HepG2 (cell line): ENCODE measurements at regions not wholly inside any gene's neighbourhood (a gene's known extent, or its start where the extent isn't known, plus 50 kb on each side); places are given as distances from the start of the nearest gene placed in this dataset.

Source experiments
- AGO1 ChIP-seq: fragments of 200-400 bp; formaldehyde crosslinking; IDR thresholded peaks from 2 replicates; pipeline ENCODE4 v1.6.1; 2017; ENCODE audit warnings: mild to moderate bottlenecking, low read depth, low read length, moderate library complexity; ENCODE audit not compliant: poor library complexity, severe bottlenecking
- DRAP1 ChIP-seq: IDR thresholded peaks from 2 replicates; pipeline ENCODE4 v1.6.1; 2016; ENCODE audit warnings: missing genetic modification reagents, missing compliant biosample characterization
- FOXK2 ChIP-seq: fragments of 450-650 bp; IDR thresholded peaks from 2 replicates; pipeline ENCODE4 v1.6.1; 2016
- IRX3 ChIP-seq: sonication (generic); formaldehyde crosslinking; IDR thresholded peaks from 2 replicates; pipeline ENCODE4 v1.8.1; 2023; ENCODE audit warnings: mild to moderate bottlenecking, low read depth, missing genetic modification reagents, borderline replicate concordance
- KLF15 ChIP-seq: sonication (generic); formaldehyde crosslinking; IDR thresholded peaks from 2 replicates; pipeline ENCODE4 v1.8.1; 2023; ENCODE audit warnings: borderline replicate concordance, mild to moderate bottlenecking, inconsistent platforms, missing genetic modification reagents, mixed read lengths
- MIER2 ChIP-seq: IDR thresholded peaks from 2 replicates; pipeline ENCODE4 v1.6.1; 2016; ENCODE audit warnings: missing biosample characterization, missing genetic modification reagents
- MIXL1 ChIP-seq: IDR thresholded peaks from 2 replicates; pipeline ENCODE4 v1.6.1; 2016
- PAF1 ChIP-seq: IDR thresholded peaks from 2 replicates; pipeline ENCODE4 v1.6.1; 2016; ENCODE audit warnings: missing genetic modification reagents, missing compliant biosample characterization
- RBFOX2 ChIP-seq: fragments of 200-400 bp; formaldehyde crosslinking; IDR thresholded peaks from 2 replicates; pipeline ENCODE4 v1.6.1; 2017; ENCODE audit warnings: low read depth, mild to moderate bottlenecking, low read length
- RBM22 ChIP-seq: fragments of 200-400 bp; formaldehyde crosslinking; optimal IDR thresholded peaks from 2 replicates; pipeline ENCODE3; 2017; ENCODE audit warnings: mild to moderate bottlenecking, low read length, moderate library complexity
- RFX5 ChIP-seq: IDR thresholded peaks from 2 replicates; pipeline ENCODE4 v1.6.1; 2011; ENCODE audit warnings: low read depth, low read length, improper control_type of control experiment
- TFDP1 ChIP-seq: IDR thresholded peaks from 2 replicates; pipeline ENCODE4 v1.6.1; 2016; ENCODE audit warnings: missing compliant biosample characterization, missing genetic modification reagents, borderline replicate concordance
- ZNF335 ChIP-seq: sonication (generic); formaldehyde crosslinking; IDR thresholded peaks from 2 replicates; pipeline ENCODE4 v1.4.0; 2020; ENCODE audit warnings: missing genetic modification reagents
- ZNF362 ChIP-seq: sonication (generic); formaldehyde crosslinking; IDR thresholded peaks from 2 replicates; pipeline ENCODE4 v1.4.0; 2020; ENCODE audit warnings: missing genetic modification reagents, mild to moderate bottlenecking, borderline replicate concordance
- ZNF746 ChIP-seq: sonication (generic); formaldehyde crosslinking; IDR thresholded peaks from 2 replicates; pipeline ENCODE4 v1.8.0; 2022; ENCODE audit warnings: mild to moderate bottlenecking, missing genetic modification reagents
- ZSCAN5A ChIP-seq: sonication (generic); formaldehyde crosslinking; IDR thresholded peaks from 2 replicates; pipeline ENCODE4 v1.8.0; 2022; ENCODE audit warnings: mild to moderate bottlenecking, missing genetic modification reagents, borderline replicate concordance
- TF ChIP-seq, protein P1 (sequence below): sonication (generic); formaldehyde crosslinking; IDR thresholded peaks from 2 replicates; pipeline ENCODE4 v1.4.0; 2020; ENCODE audit warnings: missing genetic modification reagents
- TF ChIP-seq, protein P2 (sequence below): IDR thresholded peaks from 2 replicates; pipeline ENCODE4 v1.6.1; 2016; ENCODE audit warnings: control low read depth

DNA sequence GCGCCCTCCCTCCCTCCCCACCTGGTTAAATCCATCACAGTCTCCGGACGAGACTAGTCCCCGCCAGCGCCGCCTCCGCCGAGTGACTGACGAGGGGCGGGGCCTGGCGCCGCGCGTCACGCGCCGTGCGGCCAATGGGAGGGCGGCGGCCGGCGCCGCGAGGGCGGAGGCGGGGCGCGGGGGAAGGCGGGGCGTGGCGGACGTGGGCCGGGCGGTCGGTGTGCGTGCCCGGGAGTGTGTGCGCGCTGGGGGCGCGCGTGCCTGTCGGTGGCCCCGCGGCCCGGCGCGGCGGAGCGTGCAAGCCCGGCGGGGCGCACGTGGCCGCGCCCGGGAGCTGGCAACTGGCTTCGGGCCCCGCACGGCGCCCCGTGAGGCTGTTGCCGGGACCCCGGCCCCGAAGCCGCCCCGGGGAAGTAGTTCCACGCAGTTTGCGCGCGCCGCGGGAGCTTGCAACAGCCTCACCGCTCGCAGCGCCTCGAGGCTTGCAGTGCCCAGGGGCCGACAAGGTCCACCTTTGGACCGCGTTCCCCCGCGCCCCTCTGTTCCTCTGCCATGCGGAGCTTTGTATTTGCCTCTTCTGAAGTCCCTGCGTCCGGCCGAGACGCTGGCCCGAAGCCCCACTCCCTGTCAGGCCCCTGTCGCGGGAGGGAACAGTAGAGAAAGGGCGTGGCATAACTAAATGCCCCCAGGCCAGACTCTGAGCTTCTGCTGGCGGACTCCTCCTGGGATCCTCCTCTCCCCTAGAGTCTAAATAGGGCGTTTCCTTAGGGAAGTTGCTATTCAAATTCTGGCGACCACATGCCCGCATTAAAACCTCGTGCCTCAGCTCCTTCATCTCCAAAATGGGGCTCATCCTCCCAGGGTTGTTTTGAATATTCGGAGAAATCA is 400.9 kb downstream of the SHQ1 start (continued):
- TF ChIP-seq, protein P1, sequence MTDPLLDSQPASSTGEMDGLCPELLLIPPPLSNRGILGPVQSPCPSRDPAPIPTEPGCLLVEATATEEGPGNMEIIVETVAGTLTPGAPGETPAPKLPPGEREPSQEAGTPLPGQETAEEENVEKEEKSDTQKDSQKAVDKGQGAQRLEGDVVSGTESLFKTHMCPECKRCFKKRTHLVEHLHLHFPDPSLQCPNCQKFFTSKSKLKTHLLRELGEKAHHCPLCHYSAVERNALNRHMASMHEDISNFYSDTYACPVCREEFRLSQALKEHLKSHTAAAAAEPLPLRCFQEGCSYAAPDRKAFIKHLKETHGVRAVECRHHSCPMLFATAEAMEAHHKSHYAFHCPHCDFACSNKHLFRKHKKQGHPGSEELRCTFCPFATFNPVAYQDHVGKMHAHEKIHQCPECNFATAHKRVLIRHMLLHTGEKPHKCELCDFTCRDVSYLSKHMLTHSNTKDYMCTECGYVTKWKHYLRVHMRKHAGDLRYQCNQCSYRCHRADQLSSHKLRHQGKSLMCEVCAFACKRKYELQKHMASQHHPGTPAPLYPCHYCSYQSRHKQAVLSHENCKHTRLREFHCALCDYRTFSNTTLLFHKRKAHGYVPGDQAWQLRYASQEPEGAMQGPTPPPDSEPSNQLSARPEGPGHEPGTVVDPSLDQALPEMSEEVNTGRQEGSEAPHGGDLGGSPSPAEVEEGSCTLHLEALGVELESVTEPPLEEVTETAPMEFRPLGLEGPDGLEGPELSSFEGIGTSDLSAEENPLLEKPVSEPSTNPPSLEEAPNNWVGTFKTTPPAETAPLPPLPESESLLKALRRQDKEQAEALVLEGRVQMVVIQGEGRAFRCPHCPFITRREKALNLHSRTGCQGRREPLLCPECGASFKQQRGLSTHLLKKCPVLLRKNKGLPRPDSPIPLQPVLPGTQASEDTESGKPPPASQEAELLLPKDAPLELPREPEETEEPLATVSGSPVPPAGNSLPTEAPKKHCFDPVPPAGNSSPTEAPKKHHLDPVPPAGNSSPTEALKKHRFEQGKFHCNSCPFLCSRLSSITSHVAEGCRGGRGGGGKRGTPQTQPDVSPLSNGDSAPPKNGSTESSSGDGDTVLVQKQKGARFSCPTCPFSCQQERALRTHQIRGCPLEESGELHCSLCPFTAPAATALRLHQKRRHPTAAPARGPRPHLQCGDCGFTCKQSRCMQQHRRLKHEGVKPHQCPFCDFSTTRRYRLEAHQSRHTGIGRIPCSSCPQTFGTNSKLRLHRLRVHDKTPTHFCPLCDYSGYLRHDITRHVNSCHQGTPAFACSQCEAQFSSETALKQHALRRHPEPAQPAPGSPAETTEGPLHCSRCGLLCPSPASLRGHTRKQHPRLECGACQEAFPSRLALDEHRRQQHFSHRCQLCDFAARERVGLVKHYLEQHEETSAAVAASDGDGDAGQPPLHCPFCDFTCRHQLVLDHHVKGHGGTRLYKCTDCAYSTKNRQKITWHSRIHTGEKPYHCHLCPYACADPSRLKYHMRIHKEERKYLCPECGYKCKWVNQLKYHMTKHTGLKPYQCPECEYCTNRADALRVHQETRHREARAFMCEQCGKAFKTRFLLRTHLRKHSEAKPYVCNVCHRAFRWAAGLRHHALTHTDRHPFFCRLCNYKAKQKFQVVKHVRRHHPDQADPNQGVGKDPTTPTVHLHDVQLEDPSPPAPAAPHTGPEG (CRISPR knock-in tag) = peak; percentile 76; the same call in 1 of the 2 replicates
- TF ChIP-seq ZNF335 (no peak), MIXL1 (CRISPR knock-in tag) (no peak), ZNF362 (CRISPR knock-in tag) (no peak), RBFOX2 (0 out of 2 replicates have a peak, but pooled peaks have one; percentile 15), IRX3 (CRISPR knock-in tag) (peak; percentile 95), AGO1 (no peak), MIER2 (CRISPR knock-in tag) (no peak), KLF15 (CRISPR knock-in tag) (no peak), TFDP1 (CRISPR knock-in tag) (peak; percentile 18; the same call in 1 of the 2 replicates), RFX5 (no peak), ZSCAN5A (no peak), RBM22 (no peak), DRAP1 (CRISPR knock-in tag) (no peak), PAF1 (no peak), FOXK2 (no peak), ZNF746 (CRISPR knock-in tag) (no peak)
- TF ChIP-seq, protein P2, sequence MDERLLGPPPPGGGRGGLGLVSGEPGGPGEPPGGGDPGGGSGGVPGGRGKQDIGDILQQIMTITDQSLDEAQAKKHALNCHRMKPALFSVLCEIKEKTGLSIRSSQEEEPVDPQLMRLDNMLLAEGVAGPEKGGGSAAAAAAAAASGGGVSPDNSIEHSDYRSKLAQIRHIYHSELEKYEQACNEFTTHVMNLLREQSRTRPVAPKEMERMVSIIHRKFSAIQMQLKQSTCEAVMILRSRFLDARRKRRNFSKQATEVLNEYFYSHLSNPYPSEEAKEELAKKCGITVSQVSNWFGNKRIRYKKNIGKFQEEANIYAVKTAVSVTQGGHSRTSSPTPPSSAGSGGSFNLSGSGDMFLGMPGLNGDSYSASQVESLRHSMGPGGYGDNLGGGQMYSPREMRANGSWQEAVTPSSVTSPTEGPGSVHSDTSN (CRISPR knock-in tag) = no peak
